NOMO-1 treated with DMSO at 0.1 percent for 48 hours (cell line): ENCODE measurements at regions not wholly inside any gene's neighbourhood (a gene's known extent, or its start where the extent isn't known, plus 50 kb on each side); places are given as distances from the start of the nearest gene placed in this dataset.

Experiments used
- DNase-seq: peaks from one replicate; lab custom pipeline; 2025; ENCODE audit not compliant: unreplicated experiment; lab: John Stamatoyannopoulos, UW

DNA sequence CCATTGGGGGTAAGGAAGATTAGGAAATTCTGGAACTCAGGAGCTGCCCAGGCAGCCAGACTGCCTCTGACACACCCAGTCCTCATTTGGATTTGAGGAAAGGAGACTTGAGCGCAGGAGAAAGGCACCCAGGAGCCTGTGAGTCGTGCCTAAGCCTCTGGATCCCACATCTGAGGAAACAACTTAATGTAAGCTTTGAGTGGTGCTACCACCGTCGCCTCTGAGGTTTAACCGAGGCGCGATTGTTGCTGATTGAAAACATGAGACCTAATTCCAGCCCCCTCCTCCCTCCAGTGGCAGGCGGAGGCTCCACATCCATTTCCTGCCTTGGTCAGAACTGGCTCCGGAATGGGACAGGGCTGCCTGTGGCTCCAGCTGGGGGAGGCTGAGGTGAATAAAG is 176.7 kb upstream of the PKDCC start:
- no peak for DNase-seq

DNA sequence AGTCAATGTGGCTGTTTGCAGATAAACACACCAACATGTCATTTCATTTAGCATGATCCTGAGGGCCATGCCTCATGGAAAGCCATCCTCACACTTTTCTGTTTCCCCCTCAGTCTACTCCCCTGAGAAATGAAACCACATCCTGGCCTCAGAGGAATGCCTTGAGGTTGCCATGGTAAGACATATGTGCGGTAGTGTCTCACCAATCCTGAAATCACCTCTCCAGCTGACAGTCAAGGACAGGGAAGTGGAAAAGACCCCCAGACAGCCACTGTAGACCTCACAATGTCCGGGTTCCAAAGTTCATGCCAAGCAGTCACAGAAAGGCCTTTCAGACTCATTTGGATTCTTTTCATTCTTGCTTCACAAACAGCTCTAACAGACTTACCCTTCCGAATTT is 175.2 kb upstream of the PKDCC start:
- no peak for DNase-seq

DNA sequence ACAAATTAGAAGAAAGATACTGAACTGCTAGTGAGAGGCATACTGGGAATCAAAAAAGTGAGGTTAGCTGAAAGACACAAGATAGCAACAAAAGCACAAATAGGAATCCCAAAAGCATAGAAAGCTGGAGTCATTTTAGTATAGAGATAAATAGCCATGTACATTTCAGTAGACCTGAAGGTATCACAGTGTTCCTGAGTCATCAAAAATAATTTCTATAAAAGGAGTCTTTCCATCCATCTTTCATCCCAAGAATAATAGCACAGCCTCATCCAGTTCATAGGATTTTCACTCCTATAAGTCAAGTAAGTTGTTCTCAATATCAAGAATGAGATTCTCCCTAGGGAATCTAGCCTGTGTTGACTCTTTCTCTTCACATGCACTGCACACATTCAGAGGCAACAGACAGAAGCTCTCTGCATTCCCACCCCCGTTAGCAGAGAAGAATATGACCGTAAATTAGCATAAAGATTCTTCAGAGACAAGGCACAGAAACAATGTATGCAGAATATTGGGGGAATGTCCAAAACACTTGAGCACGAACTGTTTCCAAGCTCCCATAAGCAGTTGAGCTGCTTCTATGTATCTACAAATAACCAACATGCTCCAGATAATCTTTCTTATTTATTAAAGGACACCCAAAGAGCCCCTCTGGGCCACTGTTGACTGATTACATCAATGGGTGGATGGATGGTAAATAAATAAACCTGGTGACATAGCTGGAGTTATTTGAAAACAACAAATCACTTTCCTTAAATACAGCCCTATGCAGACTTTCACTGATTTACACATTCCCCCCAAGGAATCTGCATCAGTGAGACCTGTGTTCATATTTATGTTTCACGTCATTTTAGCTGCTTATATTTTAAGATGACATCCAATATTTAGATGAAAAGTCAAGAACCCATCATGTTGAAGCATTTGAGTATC is 174.5 kb upstream of the PKDCC start:
- no peak for DNase-seq

GRCh38 chr2:41877114-41877678 is 170.6 kb upstream of the PKDCC start:
- no peak for DNase-seq

GRCh38 chr2:41878056-41878455 is 169.8 kb upstream of the PKDCC start:
- DNase-seq, result no peak

DNA sequence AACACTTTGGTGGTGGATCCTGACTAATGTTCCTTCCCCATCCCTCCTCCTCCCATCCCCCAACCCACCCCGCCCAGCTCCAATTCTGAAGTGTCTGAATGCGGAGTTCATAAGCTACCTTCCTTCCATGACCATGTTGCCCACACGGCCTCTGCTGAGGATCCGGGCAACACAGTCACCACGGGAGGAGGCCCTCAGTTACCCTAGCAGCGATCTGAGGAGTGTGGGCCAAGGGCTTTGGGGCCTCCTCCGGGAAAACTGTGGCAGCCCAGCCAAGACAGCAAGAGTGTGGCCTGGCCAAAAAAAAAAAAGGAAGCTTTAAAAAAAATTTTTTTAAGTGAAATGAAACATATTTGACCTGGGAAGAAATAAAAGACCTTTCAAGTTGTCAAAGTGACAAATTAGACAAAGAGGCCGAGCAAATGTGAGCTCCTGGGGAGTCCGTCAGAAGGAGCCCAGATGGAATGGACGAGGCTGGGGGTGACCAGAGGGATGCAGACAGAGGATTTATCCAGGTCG is 169.0 kb upstream of the PKDCC start:
- DNase-seq, result no peak

GRCh38 chr2:41879235-41879916 is 168.4 kb upstream of the PKDCC start:
- DNase-seq, result no peak

DNA sequence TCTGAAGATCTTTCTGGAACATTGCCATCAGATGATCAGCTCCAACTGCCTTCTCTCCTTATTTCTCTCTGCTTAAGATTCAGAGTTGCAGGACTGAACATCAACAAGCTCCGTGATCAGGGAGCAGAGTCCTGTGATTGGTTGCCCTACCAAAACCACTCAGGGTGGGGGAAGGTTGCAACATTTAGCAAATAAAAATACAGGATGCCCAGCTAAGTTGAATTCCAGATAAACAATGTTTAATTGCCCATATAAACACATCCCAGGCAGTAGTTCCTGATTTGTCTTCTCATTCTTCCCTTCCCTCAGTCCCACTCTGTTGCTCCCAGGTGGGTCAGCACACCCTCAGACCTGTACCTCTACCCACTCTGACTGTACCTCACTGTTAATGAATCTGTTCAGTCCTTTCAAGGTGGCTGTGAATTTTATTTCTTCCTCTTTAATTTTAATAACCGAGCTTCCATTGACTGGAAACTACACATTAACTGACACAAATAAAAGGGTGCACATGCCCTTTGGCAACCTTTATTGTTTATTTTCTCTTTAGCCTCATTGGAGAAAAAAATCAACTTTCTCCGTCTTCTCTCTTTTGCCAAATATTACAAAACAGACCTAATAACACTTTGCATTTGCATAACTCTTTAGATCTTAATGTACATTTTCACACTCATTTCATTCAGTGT is 167.1 kb upstream of the PKDCC start:
- DNase-seq, result no peak

DNA sequence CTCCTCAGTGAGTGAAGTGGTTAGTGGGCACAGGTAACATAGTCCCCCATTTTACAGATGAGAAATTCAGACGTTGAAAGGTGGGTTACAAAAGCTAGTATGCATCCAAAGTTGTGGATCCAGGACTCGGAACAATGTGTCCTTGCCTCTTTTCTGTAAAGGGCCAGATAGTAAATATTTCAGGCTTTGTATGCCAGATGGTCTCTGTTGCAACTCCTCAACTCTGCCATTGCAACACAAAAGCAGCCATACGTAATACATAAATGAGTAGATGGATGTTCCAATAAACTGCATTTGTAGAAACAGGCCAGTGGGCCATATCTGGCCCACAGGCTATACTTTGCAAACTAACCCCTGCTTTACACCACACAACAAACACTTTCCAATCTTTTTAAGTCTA is 166.6 kb upstream of the PKDCC start:
- no peak for DNase-seq

GRCh38 chr2:41884718-41885117 is 163.1 kb upstream of the PKDCC start:
- no peak for DNase-seq

GRCh38 chr2:41886145-41886664 is 161.6 kb upstream of the PKDCC start:
- DNase-seq, result no peak

GRCh38 chr2:41886757-41887156 is 161.1 kb upstream of the PKDCC start:
- no peak for DNase-seq

- DNase-seq, result no peak
These were observed 157.5 kb upstream of the PKDCC start for GRCh38 chr2:41890341-41890740.

- DNase-seq, result no peak
These were observed 155.3 kb upstream of the PKDCC start for GRCh38 chr2:41892476-41892875.

DNA sequence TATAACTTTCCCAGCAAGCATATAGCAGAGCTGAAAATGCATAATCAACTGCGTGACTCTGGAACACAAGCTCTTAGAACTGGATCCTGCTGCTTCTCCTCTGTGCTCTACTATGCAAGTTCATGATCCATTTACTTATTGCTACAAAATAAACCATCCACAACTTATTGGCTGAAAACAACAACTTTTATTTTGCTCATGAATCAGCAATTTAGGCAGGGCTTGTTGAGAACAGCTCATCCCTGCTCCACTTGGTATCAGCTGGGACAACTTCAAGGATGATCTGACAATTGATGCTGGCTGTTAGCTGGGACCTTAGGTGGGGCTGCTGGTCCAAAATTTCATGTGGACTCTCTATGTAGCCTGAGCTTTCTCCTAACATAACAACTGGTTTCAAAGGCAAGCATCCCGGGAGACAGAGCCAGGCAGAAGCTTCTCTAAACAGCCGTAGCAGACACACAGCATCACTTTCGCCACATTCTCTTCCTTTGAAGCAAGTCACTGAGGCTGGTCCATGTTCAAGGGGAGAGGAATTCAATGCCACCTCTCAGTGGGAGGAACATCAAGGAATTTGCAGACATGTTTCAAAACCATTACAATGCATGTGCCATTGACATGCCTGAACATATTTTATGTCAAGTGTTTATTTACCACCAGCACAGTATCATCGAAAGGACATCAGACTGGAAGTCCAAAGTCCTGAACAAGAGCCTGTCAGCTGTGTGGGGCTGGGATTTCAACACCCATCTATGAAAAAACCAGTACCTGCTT is 153.1 kb upstream of the PKDCC start:
- no peak for DNase-seq

GRCh38 chr2:41895334-41895664 is 152.5 kb upstream of the PKDCC start:
- no peak for DNase-seq

GRCh38 chr2:41896186-41896846 is 151.5 kb upstream of the PKDCC start:
- no peak for DNase-seq

DNA sequence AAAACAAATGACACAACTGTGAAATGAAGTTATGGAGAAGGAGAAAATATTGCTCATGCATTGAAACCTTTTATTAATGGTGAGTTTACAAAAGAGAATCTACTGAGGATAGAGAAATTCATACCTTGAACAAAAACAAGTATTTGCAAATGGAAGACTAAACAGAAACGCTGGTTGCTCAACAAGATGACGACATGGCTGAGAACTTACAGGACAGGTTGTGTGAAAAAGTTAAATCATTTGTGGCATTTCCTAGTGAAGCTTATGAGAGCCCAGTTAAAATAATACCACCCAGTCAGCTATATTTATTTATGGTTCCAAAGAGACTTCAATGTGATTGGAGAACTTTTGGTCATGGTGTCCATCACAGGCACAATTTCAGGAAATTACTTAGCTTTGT is 148.6 kb upstream of the PKDCC start:
- DNase-seq, result no peak

DNA sequence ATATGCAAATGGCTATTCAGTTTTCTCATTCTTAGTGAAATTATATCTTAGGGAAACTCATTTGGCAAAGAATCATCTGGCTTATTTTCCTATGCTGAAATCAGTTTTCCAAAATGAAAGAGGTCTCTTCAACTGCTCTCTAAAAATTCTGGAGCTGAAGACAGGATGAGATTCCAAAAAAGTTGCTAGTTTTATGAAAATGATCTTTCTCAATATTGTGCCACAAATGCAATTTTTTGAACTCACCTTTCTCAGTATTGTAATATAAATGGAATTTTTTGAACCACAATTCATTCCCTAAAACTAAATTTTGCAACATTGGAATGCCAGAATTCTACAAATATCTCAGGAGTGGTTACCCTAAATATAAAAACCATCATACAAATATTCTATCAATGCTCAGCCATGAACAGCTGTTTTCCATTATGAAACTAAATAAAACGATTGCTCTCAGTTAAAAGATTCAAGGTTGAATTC is 147.7 kb upstream of the PKDCC start:
- DNase-seq, result no peak

DNA sequence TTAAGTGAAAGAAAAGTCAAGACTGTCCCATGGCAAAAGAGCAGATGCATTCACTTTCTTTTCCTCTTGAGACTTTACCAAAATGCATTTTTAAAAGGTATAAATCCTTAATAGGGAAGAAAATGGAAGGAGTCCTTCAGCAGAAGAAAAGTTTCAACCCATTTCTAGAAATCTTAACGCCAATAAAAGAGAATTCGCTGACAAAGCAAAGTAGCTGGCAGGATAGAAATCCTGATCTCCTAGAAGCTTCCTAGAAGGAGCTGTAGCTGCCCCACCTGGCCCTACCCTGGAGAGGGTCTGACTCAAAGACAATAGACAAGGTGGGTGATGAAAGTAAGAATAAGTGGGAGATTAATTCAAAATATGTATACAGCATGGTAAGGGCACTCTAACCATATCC is 144.9 kb upstream of the PKDCC start:
- no peak for DNase-seq
